ENCODE measurements at regions not wholly inside any gene's neighbourhood (a gene's known extent, or its start where the extent isn't known, plus 50 kb on each side); places are given as distances from the start of the nearest gene placed in this dataset.

DNA sequence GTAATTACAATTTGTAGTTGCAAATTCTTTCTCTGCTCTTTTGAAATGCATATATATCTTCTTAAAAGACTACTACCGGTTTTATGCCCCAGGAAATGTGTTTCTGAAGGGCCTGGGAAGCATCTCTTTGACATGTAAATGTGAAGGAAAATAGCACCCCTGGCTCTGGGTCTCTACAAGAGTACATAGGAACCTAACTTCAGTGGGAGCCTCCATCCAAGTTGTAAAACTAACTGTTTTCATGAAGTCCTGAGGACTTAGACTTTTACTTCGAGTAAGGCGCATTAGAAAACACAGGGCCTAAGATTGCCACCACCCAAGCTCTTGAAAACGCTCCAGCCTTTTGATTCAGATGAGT lies 99.4 kb downstream of the CBLN2 start:
- Histone ChIP-seq H3K27me3 (ENCODE audit: control insufficient read depth, insufficient read depth, low read length) (no peaks in the 10 kb centered on the region), H3K4me3 (ENCODE audit: low read depth, low read length) (no peak overlapping the region), H3K36me3 (ENCODE audit: control insufficient read depth, insufficient read depth, low read length) (no peaks in the 10 kb centered on the region)
- FAIRE-seq = no peak
- TF ChIP-seq, protein P1, sequence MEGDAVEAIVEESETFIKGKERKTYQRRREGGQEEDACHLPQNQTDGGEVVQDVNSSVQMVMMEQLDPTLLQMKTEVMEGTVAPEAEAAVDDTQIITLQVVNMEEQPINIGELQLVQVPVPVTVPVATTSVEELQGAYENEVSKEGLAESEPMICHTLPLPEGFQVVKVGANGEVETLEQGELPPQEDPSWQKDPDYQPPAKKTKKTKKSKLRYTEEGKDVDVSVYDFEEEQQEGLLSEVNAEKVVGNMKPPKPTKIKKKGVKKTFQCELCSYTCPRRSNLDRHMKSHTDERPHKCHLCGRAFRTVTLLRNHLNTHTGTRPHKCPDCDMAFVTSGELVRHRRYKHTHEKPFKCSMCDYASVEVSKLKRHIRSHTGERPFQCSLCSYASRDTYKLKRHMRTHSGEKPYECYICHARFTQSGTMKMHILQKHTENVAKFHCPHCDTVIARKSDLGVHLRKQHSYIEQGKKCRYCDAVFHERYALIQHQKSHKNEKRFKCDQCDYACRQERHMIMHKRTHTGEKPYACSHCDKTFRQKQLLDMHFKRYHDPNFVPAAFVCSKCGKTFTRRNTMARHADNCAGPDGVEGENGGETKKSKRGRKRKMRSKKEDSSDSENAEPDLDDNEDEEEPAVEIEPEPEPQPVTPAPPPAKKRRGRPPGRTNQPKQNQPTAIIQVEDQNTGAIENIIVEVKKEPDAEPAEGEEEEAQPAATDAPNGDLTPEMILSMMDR (IDR thresholded peaks at IDR 0.05; ENCODE audit: insufficient read depth, low read length, severe bottlenecking) = no peak
- DNase-seq (ENCODE audit: low read depth) = no peak

DNA sequence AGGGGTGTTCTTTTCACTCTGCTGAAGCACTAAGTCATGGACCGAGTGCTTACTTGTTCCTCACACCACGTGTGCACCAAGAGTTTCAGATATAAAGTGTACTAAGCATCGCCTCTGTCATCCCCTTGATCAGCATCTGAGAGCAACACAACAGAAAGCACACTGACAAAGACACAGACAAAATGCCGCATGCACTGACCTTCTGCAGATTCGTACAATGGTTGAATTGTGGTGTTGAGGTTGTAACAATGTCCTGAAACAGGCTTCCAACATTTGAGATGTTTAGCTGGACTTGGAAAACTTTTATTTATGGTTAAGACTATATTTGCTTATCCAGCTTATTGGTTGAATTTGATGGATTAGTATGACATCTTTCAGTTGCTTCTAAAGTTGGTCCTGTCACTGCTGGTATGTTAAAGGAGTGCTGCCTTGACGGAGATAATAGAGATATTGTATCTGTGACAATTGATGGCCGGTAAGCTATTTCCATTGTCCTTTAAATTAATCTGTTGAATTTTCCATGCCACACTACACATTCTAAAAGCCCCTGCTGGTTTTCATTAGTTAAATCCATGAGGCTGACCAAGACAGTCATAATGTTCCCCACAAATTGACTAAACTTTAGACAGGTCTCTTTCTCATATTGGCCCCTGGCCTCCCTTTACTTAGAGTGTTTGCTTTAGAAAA lies 99.9 kb downstream of the CBLN2 start:
- H3K27me3 ChIP-seq (ENCODE audit: control insufficient read depth, insufficient read depth, low read length) = no peaks in the 10 kb centered on the region
- H3K36me3 ChIP-seq (ENCODE audit: control insufficient read depth, insufficient read depth, low read length) = no peaks in the 10 kb centered on the region
- FAIRE-seq (no peak), DNase-seq (ENCODE audit: low read depth) (no peak)
- TF ChIP-seq, protein P1 (IDR thresholded peaks at IDR 0.05; ENCODE audit: insufficient read depth, low read length, severe bottlenecking) = no peak
- H3K4me3 ChIP-seq (ENCODE audit: low read depth, low read length) = no peak overlapping the region

DNA sequence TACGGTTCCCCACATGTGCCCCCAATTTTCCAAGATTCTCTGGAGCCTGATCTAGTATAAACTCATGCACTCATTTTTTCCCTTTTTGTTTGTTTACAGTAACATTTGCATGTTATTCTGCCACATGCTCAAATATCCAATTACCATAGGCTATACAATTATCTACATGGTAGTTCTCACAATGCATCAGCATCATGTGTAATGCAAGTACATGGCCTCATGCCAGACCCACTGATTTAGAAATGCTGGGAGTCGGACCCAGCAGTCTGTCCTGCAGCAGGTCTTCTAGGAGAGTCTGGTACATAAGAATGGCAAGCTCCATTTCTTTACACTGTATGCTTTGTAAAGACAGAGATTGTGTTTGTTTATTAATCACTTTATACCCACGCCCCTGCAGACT lies 107.7 kb downstream of the CBLN2 start:
- no peak for FAIRE-seq

DNA sequence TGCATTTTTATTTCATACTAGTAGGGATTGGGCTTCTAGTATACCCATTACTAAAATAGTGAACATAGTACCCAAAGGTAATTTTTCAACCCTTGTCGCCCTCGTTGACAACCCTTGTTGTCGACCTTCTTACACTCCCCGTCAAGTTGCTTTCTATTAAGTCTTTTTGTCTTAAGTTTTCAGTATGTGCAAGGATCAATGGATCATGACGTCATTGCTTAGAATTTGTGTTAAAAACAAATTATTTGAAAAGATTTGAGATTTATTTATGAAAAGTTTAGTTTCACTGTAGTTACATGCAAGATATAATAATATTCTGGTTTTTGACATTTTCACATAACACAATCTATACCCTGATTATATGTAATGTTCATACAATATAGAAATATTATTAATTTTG lies 110.4 kb downstream of the CBLN2 start:
- Histone ChIP-seq H3K4me3 (ENCODE audit: low read depth, low read length) (no peak overlapping the region), H3K36me3 (ENCODE audit: control insufficient read depth, insufficient read depth, low read length) (no peaks in the 10 kb centered on the region), H3K27me3 (ENCODE audit: control insufficient read depth, insufficient read depth, low read length) (no peaks in the 10 kb centered on the region)
- FAIRE-seq = no peak
- DNase-seq (ENCODE audit: low read depth) = no peak
- TF ChIP-seq, protein P1 (IDR thresholded peaks at IDR 0.05; ENCODE audit: insufficient read depth, low read length, severe bottlenecking) = no peak

More for the DNA sequence above, 107.7 kb downstream of the CBLN2 start:
- TF ChIP-seq, protein P1 (IDR thresholded peaks at IDR 0.05; ENCODE audit: insufficient read depth, low read length, severe bottlenecking) = no peak
- H3K27me3 ChIP-seq (ENCODE audit: control insufficient read depth, insufficient read depth, low read length) = no peaks in the 10 kb centered on the region
- H3K36me3 ChIP-seq (ENCODE audit: control insufficient read depth, insufficient read depth, low read length) = no peaks in the 10 kb centered on the region
- DNase-seq (ENCODE audit: low read depth) = no peak
- no peak overlapping the region for H3K4me3 ChIP-seq (ENCODE audit: low read depth, low read length)

DNA sequence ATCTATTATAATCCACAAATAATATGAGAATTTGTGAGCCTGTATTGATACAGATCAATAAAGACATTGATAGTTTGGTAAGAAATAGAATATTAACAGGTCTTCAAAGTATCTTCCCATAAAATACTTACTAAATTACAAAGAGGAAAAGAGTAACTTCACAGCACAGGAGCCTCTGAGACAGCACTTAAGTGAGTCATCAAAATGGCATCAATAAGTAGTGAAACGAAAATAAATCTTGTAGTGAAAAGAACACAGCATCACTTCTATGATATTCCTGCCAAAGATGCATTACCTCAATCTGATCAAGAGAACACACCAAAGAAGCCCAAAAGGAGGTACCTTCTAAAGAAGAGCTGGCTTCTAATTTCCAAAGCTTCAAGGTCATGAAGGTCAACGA lies 116.4 kb downstream of the CBLN2 start:
- H3K27me3 ChIP-seq (ENCODE audit: control insufficient read depth, insufficient read depth, low read length) = no peaks in the 10 kb centered on the region
- DNase-seq (ENCODE audit: low read depth) (no peak), FAIRE-seq (no peak)
- H3K36me3 ChIP-seq (ENCODE audit: control insufficient read depth, insufficient read depth, low read length) = no peaks in the 10 kb centered on the region
- no peak overlapping the region for H3K4me3 ChIP-seq (ENCODE audit: low read depth, low read length)
- TF ChIP-seq, protein P1 (IDR thresholded peaks at IDR 0.05; ENCODE audit: insufficient read depth, low read length, severe bottlenecking) = no peak

DNA sequence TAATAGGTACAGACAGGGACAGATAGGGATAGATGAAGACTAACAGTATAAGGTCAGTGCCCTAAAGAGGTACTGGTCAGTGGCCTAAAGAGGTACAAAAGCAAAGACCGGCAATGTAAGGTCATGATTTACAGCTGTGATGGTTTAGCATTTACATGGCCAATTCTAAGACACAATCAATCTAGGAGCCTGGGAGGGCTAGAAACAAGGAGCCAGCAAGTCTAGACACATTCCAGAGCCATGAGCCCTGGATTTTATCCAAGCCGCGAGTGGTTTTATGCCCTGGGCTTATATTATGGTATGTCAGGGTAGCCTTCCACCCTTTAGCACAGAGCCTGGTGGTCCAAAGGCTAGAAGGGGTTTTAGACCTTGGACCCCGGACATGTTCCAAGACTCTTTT lies 124.2 kb downstream of the CBLN2 start:
- Histone ChIP-seq H3K36me3 (ENCODE audit: control insufficient read depth, insufficient read depth, low read length) (no peaks in the 10 kb centered on the region), H3K27me3 (ENCODE audit: control insufficient read depth, insufficient read depth, low read length) (no peaks in the 10 kb centered on the region), H3K4me3 (ENCODE audit: low read depth, low read length) (no peak overlapping the region)
- FAIRE-seq = no peak
- DNase-seq (ENCODE audit: low read depth) = no peak
- TF ChIP-seq, protein P1 (IDR thresholded peaks at IDR 0.05; ENCODE audit: insufficient read depth, low read length, severe bottlenecking) = no peak
